ENCODE measurements at regions not wholly inside any gene's neighbourhood (a gene's known extent, or its start where the extent isn't known, plus 50 kb on each side); places are given as distances from the start of the nearest gene placed in this dataset.

DNA sequence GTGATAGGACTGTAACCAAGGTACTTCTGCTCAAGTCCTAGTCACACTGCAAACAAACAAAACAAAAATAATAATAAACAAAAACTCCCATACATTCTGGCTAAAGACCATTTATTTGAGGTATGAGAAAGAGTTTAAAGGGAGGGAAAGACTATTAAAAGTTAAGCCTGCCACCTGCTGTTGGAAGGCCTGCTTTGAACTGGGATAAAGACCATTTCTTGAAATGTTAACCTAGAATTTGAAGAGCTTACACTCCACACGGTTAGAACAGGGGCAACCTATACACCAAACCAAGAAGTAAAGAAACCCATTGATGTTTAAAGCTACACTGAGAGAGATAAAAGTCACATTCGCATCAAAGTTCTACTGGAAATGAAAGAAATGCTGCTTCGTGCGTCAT lies 548.7 kb upstream of the DIPK2B start:
- DNase-seq (ENCODE audit: low read depth in 2 of 2): no peak

DNA sequence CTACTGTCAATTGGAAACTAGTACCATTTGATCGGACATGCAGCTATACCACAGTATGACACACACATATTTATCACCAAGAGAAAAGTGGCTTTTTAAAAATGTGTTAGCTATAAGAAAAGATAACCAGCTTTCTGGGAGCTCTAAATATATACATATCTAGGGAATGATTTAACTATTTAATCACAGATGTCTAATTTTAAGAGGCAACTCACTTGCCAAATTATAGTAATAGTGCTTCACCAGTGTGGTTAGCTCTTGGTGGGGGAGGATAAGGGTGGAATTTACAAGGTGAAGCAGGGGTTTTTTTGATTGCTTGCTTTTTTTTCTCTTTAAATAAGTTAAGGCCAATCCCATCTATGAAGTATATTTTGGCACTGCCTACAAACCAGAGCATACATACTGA lies 547.7 kb upstream of the DIPK2B start:
- no peak for DNase-seq (ENCODE audit: low read depth in 2 of 2)

DNA sequence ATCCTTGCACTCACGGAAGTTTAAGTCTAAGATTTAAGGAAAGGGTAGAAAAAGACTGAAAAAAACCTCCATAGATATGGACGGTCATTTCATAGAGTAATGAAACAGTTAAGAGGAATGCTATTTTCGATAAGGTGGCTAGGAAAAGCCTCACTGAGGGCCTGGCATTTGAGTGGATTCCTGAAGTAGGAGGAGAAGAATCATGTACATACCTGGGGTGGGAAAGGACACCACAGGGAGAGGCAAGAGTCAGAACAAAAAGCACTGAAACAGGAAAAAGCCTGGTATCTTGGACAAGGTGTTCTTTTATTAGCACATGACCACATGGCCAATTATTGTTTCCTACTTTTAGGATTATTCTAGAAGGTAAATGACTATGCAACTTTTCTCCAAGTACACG lies 547.2 kb upstream of the DIPK2B start:
- no peak for DNase-seq (ENCODE audit: low read depth in 2 of 2)

DNA sequence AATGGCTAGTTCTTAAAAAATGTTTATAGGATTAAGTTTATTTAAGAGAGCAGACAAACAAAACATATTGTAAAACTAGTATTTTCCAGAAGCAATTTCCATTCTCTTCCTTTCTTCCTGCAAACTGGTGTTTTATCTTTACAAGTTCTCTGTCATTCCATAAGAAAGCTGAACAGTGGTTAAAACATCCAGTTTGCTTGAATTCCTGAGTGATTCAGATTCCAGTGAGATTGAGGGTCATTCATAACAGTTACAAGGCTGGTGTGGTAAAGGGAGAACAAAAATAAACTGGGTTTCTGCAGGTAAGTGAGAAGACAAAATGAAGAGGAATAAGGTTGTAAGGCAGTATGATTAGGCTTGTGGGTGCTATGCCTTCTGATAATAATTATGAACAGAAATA lies 544.8 kb upstream of the DIPK2B start:
- DNase-seq (ENCODE audit: low read depth in 2 of 2): no peak

DNA sequence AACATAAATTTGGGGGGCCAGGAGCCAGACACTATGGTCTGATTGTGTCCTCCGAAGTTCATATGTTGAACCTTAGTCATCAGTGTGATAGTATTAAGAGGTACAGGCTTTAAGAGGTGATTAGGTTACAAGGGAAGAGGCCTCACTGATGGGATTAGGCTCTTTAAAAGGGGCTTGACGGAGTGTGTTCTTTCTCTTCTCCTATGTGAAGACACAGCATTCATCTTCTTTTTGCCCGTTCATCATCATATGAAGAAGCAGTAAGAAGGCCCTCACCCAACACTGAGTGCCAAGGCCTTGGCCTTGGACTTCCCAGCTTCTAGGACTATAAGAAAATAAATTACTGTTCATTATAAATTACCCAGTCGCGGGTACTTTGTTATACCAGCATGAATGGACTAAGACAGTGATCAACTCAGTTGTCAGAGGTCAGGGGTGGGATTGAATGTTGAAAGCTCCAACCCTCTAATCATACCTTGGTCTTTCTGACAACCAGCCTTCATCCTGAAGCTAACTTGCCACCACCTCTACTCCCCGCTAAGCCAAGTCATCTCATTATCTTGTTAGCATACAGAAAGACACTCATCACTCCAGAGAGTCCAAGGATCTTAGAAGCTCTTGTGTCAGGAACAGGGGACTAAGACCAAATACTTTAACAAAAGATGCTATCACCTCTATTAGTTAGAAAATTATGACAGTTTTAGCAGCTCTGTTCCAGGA lies 543.4 kb upstream of the DIPK2B start:
- no peak for DNase-seq (ENCODE audit: low read depth in 2 of 2)

DNA sequence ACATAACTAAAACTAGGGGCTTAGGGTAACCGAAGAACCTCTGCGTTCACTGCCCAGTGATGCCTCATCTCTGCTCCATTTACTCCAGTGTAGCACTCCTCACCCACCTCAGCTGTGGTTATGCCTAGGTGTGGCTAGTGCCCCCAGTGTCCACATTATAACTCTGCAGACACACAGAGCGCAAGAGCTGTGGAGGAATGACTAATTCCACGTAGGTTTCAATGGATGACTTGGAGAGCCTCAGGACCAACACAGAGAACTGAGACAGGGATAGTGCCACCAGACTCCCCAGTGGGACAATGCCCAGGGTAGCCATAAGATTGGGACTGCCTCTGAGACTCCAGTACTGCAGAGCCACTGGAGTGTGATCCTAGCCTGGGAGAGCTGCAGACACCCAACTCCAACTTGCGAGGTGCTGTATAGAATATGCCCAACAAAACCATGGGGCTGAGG lies 542.4 kb upstream of the DIPK2B start:
- no peak for DNase-seq (ENCODE audit: low read depth in 2 of 2)

DNA sequence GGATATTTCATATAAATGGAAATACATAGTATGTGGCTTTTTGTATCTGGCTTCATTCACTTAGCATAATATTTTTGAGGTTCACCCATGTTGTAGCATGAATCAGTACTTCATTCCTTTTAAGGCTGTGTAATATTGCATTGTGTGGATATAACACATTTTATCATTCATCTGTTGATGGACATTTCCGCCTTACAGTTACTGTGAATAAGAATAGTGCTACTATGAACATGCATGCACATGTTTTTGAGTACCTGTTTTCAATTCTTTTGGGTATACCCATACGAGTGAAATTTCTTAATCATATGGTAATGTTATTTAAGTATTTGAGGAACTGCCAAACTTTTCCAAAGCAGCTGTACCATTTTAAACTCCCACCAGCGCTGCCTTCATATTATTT lies 539.6 kb upstream of the DIPK2B start:
- no peak for DNase-seq (ENCODE audit: low read depth in 2 of 2)

DNA sequence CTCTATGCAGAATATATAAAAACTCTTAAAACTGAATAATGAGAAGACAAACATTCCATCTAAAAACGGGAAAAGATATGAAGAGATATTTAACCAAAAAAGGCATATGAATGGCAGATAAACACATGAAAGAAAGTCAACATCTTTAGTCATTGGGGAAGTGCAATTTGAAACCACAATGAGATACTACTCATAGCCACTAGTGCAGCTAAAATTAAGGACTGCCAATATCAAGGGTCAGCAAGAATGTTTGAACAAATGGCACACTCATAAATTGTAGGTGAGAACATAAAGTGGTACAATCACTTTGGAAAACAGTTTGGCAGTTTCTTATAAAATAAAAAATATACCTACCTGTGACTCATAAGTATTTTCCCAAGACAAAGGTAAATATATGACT lies 534.9 kb upstream of the DIPK2B start:
- DNase-seq (ENCODE audit: low read depth in 2 of 2): no peak

DNA sequence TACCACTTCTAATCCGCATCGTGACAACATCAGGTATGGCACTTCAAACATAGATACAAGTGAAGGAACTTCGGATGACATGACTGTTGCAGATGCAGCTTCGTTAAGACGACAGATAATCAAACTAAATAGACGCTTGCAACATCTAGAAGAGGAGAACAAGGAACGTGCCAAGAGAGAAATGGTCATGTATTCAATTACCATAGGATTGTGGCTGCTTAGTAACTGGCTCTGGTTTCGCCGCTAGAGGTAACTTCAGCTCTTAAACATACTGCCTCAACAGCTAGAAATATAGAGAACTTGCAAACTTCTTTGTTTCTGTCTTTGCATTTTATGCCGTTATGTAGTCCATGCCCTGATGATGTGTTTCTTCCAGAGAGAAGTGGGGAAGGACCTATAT lies 530.8 kb upstream of the DIPK2B start:
- DNase-seq (ENCODE audit: low read depth in 2 of 2): no peak

DNA sequence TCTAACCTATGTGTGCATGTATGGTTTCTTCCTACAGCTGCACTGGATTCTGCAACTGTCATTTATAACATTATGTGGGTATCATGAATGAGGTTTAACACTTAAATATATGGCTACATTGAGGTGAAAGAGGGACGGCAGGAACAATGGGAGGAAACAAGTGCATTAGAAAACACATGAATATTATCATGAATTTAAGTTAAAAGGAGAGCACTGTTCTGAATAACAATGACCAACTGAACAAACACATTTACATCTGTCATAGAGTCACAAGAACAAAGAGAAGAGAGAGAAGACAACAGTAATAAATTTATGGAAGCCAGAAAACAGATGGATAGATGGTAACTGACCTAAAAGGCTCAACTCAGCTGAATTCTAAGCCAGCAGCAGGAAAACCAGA lies 527.1 kb upstream of the DIPK2B start:
- DNase-seq (ENCODE audit: low read depth in 2 of 2): no peak

DNA sequence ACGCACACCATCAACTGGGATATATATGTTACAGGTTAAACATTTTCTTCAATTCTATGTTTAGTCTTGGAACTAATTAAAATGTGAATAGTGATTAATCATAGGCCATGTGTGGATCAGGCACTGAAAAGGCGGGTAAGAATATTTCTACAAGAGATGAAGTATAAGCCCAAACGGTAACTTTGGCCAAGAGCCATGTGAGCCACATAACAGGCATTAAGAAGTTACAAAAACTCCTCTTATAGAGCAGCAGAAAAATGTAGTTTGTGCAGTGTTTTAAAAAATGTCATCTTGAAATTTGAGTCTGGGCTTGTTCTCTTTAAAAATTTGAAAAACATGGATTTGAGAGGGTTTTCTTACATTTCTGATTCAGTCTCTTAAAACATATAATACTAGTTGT lies 521.8 kb upstream of the DIPK2B start:
- no peak for DNase-seq (ENCODE audit: low read depth in 2 of 2)

DNA sequence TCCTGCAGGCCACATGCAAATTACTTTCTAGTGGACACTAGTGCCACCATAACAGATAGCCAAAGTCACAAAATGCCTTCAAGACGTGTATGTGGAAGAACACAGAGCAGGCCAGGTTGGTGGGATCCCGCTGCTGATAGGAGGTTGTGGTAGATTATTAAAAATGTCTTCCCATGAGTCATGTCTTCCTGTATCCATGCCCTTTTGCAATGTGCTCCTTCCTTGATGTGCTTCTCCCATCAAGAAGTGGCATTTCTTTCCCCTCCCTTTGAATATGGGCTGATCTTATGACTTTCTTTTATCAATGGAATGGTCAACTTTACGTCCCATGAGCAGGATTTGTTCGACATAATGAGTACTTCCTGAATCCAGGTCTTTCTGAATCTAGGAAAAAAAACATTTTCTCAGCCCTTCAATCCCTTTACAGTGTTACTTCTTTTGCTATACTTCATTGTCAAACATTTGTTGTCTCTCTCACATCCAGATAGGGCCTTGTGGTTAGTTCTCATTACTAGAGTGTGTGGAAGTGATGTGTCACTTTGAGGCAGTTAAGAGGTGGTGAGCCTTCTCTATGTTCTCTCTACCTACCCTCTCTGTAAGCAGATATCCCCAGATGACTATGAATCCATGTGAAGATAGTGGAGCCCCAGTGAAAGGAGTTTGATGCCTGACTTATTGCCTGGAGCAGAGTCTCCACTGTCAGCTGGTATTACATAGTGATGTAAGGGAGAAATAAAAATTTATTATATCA lies 519.2 kb upstream of the DIPK2B start:
- no peak for DNase-seq (ENCODE audit: low read depth in 2 of 2)

DNA sequence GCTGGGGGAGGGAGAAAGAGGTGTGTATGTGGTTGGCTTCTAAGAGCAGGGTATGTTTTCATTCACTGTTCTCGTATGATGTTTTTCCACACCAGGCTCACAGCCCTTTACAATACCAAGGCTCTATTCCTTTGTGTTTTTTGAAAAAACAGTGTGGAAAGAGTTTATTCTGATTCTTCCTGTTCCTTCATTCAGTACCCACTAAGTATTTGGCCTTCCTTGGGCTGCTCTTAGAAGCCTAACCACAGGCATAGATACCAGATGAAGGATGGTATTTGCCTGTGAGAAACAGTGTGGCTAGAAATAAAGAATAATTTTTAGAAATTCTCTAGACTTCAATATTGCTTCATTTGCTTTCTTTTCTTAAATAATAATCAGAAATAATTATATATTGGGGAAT lies 518.0 kb upstream of the DIPK2B start:
- no peak for DNase-seq (ENCODE audit: low read depth in 2 of 2)

DNA sequence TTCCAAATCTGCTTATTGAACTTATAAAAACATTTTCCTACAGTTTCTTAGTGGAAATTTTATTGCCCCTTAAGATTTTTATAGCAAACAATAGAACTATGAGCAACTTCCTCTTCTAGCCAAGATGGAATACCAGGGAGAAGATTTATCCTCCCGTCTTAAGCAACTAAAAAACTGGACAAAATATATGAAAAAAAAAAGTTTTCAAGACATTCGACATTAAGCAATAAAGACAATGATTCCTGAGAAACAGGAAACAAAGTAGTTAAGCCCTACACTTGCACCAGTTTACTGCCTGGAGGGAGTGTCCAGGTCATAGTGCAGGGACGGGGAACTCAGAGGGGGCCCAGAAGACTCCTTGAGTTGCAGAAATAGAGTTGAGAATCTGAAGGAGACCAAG lies 516.1 kb upstream of the DIPK2B start:
- DNase-seq (ENCODE audit: low read depth in 2 of 2): no peak

DNA sequence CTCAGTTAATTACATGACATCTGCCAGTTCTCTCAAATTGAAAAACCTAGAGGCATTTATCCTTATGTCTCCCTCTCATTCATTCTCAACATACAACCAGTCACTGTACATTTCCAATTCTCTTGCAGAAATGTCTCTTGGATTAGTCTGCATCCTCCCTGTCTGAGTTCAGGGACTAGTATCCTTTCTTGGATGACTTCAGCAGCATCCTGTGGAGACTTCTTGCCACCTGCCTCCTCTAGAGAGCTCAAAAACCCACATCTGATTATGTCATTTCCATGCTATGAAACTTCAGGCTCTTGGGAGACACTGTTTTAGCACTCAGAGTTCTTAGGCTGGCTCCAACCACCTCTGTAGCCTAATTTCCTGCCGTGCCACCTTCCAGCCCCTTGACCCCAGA lies 515.1 kb upstream of the DIPK2B start:
- no peak for DNase-seq (ENCODE audit: low read depth in 2 of 2)

DNA sequence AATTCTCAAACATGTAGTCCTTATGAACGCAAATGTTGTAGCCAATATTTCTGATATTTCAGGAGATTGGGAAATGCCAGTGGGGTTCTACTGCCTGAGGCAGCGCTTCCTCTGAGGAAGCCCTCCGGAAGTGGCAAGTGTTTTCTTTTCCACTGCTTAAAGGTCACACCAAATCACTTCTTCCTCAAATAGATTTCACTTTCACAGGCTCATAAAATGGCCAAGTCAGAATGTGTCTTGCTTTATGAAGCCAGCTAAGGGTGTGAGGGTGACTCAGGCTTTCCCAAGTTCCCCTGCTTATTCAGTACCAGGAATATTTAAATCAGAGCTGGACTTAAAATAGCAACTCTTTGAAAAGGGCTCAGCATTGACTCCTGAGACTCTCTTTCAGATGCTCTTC lies 514.2 kb upstream of the DIPK2B start:
- no peak for DNase-seq (ENCODE audit: low read depth in 2 of 2)

DNA sequence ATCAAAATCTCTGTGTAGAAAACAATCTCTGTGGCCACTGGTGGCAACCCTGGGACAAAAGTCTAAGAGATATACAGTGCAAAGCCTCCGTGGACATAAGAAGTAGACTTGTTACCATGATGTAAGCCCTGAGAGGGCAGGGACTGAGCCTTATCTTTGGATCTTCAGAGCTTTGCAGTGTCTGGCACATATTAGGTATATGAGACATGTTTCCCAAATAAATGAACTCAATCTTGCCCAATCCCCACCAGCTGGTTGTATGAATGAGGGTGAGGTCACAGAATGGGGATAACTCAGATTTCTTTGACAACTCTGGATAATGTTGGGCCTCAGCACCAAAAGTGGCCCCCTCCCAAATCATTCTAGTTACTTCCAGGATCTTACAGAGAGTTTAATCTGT lies 511.4 kb upstream of the DIPK2B start:
- no peak for DNase-seq (ENCODE audit: low read depth in 2 of 2)

DNA sequence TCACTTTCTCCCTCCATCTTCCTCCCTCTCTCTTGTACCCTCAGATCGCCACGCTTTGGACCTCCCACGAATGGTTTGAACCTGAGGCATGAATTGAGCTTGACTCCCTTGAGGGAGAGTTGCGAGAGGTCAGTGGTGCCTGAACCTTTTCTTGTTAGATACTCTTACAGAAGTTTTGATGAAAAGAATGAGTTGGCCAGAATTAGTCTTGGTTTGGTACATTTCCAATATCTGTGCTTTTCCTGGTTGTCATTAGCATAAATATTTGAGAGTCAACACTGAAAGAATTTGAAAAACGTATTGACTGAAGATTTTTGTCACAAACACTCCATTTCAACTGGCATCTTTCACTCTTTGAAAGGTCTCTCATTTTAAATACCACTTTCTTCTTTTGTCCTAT lies 510.6 kb upstream of the DIPK2B start:
- DNase-seq (ENCODE audit: low read depth in 2 of 2): no peak

DNA sequence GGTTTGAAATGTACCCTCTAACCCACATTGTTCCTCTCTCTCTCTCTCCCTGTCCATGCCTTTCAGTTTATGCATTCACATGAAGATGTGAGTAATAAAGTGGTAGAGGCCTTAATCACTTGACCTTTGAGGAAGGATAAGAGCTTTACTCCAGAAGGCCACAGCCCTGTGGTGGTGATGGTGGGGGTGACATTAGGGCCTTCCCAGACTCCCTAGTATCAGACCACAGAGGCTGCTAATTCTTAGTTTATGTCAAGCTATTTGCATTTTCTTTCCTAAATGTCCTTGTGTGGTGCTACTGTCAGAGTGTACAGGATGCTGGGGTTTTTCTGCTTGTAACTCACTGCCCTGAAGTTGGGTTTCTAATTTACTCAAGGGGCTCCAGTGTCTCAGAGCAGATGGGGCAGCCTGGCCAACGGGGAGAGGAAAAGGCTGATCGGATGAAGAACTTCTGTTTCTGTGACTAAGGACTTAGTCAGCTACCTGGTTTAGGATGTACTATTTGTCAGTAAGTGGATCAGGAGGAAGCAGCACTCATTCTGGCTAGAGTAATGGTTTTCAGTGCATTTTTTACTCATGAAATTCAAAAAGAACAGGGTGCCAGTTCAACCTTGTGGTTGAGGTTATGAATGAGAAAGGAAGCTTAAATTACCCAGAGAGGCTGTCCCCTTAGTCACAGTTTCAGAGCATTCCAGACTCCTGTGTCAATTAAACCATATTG lies 509.6 kb upstream of the DIPK2B start:
- DNase-seq (ENCODE audit: low read depth in 2 of 2): peak; percentile 33 to 45

DNA sequence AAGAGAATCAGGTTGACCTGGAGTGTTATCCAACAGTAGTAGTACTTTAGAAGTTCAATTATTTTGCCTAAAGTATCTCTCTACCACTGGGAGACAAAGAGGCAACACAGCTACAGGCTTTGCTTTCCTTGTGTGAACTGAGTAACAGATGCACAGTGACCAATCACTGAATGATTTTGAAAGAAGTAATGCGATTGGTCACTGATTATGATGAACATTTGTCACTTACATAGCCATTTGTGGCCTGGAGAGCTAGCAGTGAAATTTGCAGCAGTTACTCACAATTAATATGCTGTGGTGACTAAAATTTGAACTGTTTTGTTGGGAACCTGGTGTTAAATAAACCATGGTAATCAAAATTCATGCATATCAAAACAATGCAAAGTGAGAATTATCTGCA lies 508.7 kb upstream of the DIPK2B start:
- no peak for DNase-seq (ENCODE audit: low read depth in 2 of 2)

DNA sequence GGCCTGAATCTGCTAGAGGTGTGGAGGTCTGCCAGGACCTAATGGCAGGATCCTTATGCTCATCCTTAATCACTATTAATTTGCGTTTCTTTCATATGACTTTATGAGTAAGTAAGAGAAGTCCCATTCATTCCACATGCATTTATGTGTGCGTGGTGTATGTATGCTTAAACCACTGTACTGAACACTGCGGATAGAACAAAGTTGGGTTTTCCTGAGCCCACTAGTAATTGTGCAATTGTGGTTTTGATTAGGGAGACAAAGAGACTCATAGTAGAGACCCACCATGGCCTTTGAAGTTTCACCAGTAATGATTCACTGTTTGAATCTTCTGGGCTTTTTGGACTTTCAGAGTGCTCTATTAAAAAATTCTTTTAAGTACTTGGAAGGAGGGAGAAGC lies 498.5 kb upstream of the DIPK2B start:
- DNase-seq (ENCODE audit: low read depth in 2 of 2): no peak

DNA sequence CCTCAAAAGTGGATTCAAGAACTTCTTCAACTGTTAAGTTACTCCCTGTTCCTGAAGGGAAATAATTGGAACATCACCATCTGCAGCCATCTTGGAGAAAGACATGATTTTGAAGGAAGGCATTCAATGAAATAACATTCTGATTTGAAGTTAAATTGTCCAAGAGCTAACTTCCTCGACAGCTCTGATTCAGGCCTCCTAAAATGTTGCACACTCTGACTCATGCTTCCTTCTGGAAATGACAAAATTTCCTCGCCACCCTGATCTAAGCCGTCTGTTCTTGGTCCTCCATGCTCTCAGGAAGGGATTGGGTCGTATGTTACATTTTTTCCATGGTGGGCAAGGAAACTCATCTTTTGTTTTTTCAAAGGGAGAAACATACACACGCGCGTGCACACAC lies 496.9 kb upstream of the DIPK2B start:
- no peak for DNase-seq (ENCODE audit: low read depth in 2 of 2)

DNA sequence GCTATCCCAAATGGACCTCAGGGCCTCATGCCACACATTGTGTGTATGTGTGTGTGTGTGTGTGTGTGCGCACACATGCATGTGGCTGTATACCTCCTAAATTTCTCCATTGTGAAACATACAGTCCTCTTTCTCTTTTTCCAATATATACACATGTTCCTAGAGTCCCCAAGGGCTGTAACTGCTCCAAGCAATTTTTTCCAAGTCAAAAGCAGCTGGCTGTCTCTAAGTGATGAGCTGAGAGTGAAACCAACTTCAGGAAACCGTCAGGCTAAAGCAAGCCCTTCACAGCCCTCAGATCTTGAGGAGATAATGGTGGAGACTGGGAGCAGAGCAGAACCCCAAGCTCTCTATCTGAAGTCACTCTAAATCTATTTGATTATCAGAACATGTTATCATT lies 496.1 kb upstream of the DIPK2B start:
- no peak for DNase-seq (ENCODE audit: low read depth in 2 of 2)
